HUDEP-2 (cell line): ENCODE measurements at regions not wholly inside any gene's neighbourhood (a gene's known extent, or its start where the extent isn't known, plus 50 kb on each side); places are given as distances from the start of the nearest gene placed in this dataset.
A peak's percentile ranks its signal among the peaks of the same experiment; 100 is the strongest.

Source experiments
- DNase-seq, 76 experiments: peaks; one replicate each; lab custom pipeline; 2025; ENCODE audit not compliant: unreplicated experiment in 76 of 76; lab: John Stamatoyannopoulos, UW

GRCh38 chr6:133630651-133631050 is 258.3 kb upstream of the TCF21 start:
- no peak for DNase-seq

- no peak for DNase-seq
Measured at GRCh38 chr6:133631421-133631820, 257.5 kb upstream of the TCF21 start.

GRCh38 chr6:133632206-133632605 is 256.7 kb upstream of the TCF21 start:
- DNase-seq = no peak

GRCh38 chr6:133632906-133633305 is 256.0 kb upstream of the TCF21 start:
- no peak for DNase-seq

GRCh38 chr6:133634474-133634873 is 254.4 kb upstream of the TCF21 start:
- peak in 3 of 76 experiments; percentile 3 to 18 (median 7) for DNase-seq

DNA sequence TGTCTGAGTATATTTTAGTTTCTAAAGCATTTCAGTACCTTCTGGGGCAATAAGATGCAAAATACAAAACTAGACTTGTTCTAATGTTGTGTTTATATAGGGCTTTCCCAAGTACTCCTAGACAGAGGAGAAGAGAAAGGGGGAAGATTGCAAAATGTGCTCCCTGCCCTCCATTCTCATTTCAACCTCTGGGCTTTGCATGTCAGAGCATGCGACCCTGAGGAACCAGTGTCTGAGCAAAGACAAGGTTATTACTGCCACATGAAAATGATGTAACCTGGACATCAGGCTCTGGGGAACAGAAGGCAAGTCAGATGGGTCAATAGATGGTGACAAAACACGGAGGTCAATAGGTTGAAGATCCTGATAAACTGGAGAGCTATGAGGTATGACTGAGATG is 253.5 kb upstream of the TCF21 start:
- DNase-seq = no peak

DNA sequence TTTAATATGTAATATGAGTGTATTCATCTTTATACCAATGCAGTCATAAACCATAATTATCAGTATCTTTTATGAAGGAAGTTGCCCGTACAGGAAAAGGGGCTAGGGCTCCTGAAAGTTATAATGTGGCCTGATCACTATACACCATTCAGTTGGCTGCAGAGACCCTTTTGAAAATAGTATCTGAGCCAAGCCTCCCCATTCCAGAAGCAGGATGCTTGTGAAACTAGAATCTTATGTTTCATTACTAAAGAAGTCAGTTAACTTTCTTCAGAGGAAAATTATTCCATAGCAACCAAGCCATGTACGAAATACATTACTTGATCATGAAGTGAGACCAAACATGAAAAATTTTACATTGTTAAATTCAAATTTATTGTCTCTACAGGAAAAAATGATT is 251.5 kb upstream of the TCF21 start:
- DNase-seq = no peak

DNA sequence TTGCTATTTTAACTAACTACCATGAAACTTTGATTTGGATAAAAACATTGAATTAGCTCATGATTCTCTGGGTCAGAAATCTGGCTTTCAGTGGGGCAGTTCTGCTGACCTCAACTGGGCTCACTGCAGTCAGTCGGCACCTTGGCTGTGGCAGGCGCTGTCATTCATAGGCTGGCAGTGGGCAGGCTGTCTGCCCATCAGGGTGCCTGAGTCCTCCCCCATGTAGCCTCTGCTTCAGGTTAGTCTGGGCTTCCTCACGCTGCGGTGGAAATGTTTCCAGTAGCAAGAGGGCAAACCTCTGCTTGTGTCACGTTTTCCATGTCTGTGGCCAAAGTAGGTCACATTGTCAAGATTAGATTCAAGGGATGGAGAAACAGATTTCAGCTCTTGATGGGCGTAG is 251.0 kb upstream of the TCF21 start:
- DNase-seq = no peak

DNA sequence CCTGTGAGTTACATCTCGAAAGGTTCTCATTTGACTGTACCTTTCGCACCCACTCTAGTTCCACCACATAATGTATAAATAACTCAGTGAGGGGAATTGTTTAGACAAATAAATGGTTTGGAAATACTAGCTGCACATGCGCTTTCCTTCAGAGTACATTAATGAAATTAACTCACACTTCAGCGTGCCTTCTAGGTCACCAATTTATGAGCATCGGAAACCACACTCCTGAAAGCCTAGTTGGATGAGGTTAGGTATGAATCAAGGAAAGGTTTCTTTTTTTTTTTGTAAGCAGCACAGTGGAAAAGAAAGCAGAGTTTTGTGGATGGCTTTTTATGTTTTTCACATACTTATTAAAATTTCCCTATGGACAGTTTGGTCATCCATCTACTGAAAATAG is 247.8 kb upstream of the TCF21 start:
- no peak for DNase-seq

DNA sequence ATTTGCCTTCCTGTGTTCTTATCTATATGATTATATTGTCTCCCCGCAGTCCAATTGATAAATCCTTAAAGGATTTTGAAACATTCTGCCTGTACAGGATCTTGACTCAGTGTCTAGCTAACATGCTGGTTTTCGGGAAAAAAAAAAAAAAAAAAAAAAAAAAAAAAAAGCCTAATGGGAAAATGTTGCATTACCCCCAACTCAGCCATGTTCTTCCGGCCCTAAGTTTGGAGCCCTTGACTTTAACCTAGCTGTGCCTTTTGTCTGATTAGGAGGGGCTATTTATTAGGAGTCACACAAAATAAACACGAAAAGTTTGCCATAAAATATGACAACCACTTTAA is 244.4 kb upstream of the TCF21 start:
- no peak for DNase-seq

DNA sequence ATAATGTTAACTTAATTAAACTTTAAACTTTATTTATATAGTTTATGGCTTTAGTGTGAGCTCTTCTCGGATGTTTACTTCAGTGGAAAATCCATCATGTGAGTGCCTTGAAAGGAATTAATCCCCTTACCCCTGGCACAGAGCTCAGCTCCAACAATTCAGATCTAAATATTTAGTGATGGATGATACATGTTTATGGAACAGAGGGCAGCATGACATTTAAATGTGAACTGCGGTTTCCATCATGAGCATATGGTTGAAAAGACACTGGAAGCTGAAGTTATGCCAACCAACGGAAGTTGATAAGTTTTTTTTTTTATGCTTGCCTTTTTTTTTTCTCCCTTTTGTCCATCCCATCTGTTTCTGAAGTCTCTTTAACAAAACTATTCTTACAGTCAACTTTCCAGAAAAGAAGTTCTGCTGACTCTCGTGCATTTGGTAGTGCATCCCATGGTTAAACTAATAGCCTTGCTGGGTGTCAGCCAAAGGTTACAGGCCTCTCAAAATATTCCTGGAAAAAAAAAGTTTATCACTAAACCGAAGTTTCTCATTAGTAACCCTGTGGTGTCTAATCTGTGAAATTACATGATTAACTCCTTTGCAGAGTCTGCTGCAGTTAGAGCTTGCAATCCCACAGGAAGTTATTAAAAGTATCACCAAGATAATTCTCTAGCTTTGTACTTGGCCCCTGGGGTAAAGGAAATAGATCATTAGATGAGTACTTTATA is 243.9 kb upstream of the TCF21 start:
- no peak for DNase-seq

GRCh38 chr6:133645966-133646740 is 242.8 kb upstream of the TCF21 start:
- no peak for DNase-seq

GRCh38 chr6:133648581-133648980 is 240.3 kb upstream of the TCF21 start:
- DNase-seq = no peak

DNA sequence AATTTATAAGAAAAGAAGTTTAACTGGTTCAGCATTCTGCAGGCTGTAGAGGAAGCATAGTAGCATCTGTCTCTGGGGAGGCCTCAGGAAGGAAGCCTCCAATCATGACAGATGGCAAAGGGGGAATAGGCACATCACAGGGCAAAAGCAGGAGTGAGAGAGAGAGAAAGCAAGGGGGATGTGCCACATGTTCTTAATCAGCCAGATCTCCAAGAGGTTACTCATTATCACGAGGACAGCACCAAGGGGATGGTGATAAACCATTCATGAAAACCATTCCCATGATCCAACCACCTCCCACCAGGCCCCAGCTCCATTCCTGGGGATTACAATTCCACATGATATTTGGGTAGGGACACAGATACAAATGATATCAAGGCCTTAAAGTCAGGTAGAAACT is 217.5 kb upstream of the TCF21 start:
- no peak for DNase-seq

DNA sequence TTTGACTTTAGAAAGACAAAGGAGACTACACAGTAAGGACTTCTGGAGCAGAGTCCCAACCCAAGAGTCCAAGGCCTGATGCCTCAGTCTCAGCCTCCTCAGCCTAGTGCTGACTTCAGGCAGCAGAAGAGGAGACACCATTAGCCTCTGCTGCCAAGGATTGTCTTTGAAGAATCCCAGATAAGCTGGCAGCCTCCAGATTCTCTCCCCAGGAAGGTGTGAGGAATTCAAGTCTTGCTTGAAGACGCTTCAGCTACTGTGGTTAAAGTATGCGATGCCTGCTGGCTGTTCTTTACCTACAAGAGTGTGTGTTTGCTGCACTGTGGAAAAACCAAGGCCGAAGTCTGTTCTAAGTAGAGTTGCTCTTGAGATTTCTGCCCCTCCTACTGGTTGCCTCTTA is 215.9 kb upstream of the TCF21 start:
- DNase-seq = no peak

DNA sequence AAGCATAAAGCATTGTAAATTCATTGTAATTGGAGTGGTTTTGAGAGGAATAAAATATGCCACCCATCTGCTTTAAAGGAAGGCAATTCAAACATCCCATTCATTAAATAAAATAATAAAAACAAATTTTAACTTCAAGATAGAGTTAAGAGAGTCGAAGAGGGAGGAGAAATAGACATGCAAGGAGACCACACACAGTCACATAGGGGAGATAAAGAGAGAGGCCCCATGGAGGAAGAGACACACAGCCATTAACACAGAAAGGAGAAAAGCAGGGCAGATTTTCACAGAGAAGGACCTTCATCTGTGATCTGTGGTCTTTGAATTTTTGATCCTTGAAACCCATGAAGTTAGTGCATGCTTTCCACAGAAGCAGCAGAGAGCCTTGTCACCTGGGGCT is 214.3 kb upstream of the TCF21 start:
- no peak for DNase-seq

GRCh38 chr6:133680994-133681393 is 207.9 kb upstream of the TCF21 start:
- no peak for DNase-seq

DNA sequence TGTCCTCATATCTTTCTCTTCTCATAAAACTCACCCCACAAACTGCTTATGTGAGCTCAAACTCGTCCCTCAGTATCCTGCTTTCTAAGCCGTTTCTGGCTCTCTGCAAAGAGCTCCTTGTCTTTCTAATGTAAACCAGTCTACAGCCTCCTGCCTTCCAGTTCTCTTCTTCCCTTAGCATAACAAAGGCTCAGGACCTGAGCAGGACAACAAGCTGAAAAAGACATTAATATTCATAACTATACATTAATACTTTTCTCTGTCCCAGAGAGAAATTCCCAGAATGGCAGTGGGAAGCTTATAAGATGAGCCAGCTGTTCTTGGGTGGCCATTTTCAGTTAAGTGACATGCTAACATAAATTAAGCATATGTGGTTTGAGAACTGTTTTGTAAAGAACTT is 207.0 kb upstream of the TCF21 start:
- DNase-seq = no peak

- DNase-seq = no peak
Measured at GRCh38 chr6:133682506-133683307, 206.2 kb upstream of the TCF21 start.

- DNase-seq = no peak
Measured at GRCh38 chr6:133683308-133683580, 205.7 kb upstream of the TCF21 start.

DNA sequence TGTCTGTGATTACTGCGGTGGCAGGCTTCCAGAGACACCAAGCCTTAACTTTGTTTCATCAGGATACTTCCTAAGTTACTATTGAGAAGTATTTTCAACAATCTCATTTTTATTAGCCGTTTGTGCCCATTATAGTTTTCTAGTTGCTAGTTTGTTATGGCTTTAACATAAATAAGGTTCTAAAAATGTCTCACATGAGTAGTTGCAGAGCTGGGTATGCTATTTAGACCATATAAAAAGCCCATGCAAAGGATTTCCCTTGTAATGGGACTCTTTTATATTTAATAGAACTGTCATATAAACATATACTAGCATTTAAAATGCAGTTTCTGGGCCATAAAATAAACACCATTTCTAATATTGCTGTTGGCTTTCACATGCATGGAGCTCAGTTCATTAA is 205.3 kb upstream of the TCF21 start:
- DNase-seq = no peak
